HepG2 (cell line): ENCODE measurements at regions not wholly inside any gene's neighbourhood (a gene's known extent, or its start where the extent isn't known, plus 50 kb on each side); places are given as distances from the start of the nearest gene placed in this dataset.

Experiments used
- AGO2 ChIP-seq: fragments of 200-400 bp; formaldehyde crosslinking; optimal IDR thresholded peaks from 2 replicates; pipeline ENCODE3; 2017; ENCODE audit warnings: mild to moderate bottlenecking, low read depth, low read length, moderate library complexity
- CEBPG ChIP-seq: IDR thresholded peaks from 2 replicates; pipeline ENCODE4 v1.6.1; 2016
- CREM ChIP-seq, 2 experiments: sonication (generic) in 1 of 2; formaldehyde crosslinking in 1 of 2; IDR thresholded peaks; 2 replicates each; pipeline versions ENCODE4 v1.4.0 to v1.6.1; 2016 to 2020; ENCODE audit warnings: antibody characterized with exemption in 1 of 2, mild to moderate bottlenecking in 1 of 2, missing genetic modification reagents in 1 of 2
- EP300 ChIP-seq, 3 experiments: sonication (generic) in 1 of 3; formaldehyde crosslinking in 1 of 3; IDR thresholded peaks; 2 replicates each; pipeline versions ENCODE4 v1.5.1 to v1.6.1; 2011 to 2020; ENCODE audit warnings: low read depth in 2 of 3, low read length in 2 of 3, borderline replicate concordance in 1 of 3, improper control_type of control experiment in 1 of 3, mild to moderate bottlenecking in 1 of 3, missing genetic modification reagents in 1 of 3, moderate library complexity in 1 of 3
- FOSL2 ChIP-seq: sonication (generic); formaldehyde crosslinking; IDR thresholded peaks from 2 replicates; pipeline ENCODE4 v1.4.0; 2020; ENCODE audit warnings: missing genetic modification reagents
- HNRNPUL1 ChIP-seq: fragments of 200-400 bp; formaldehyde crosslinking; IDR thresholded peaks from 2 replicates; pipeline ENCODE4 v1.6.1; 2017; ENCODE audit warnings: low read depth, mild to moderate bottlenecking, low read length, moderate library complexity
- MNT ChIP-seq: fragments of 450-650 bp; IDR thresholded peaks from 2 replicates; pipeline ENCODE4 v1.6.1; 2016
- MTF1 ChIP-seq: sonication (generic); formaldehyde crosslinking; IDR thresholded peaks from 2 replicates; pipeline ENCODE4 v1.5.0; 2020; ENCODE audit warnings: missing genetic modification reagents
- PBX3 ChIP-seq: sonication (generic); formaldehyde crosslinking; IDR thresholded peaks from 2 replicates; pipeline ENCODE4 v1.8.1; 2023; ENCODE audit warnings: missing genetic modification reagents, inconsistent platforms, borderline replicate concordance
- PHB2 ChIP-seq: fragments of 450-650 bp; IDR thresholded peaks from 2 replicates; pipeline ENCODE4 v1.6.1; 2018; ENCODE audit not compliant: partially characterized antibody
- POLR2AphosphoS2 ChIP-seq: IDR thresholded peaks from 2 replicates; pipeline ENCODE4 v1.6.1; 2011; ENCODE audit warnings: low read depth, low read length, improper control_type of control experiment
- PPARG ChIP-seq: conservative IDR thresholded peaks from 2 replicates; pipeline ENCODE4 v1.6.1; 2016; ENCODE audit warnings: missing biosample characterization, missing genetic modification reagents
- REPIN1 ChIP-seq: sonication (generic); formaldehyde crosslinking; IDR thresholded peaks from 2 replicates; pipeline ENCODE4 v1.8.0; 2022; ENCODE audit warnings: missing genetic modification reagents, low read depth, mild to moderate bottlenecking, borderline replicate concordance
- RFXAP ChIP-seq: sonication (generic); formaldehyde crosslinking; IDR thresholded peaks from 2 replicates; pipeline ENCODE4 v1.4.0; 2020; ENCODE audit warnings: missing genetic modification reagents, borderline replicate concordance
- SETDB1 ChIP-seq: sonication (generic); formaldehyde crosslinking; IDR thresholded peaks from 2 replicates; pipeline ENCODE4 v1.5.1; 2020; ENCODE audit warnings: missing genetic modification reagents, mild to moderate bottlenecking, borderline replicate concordance
- TCF7L2 ChIP-seq: IDR thresholded peaks from 2 replicates; pipeline ENCODE4 v1.6.1; 2011; ENCODE audit warnings: mild to moderate bottlenecking, low read depth, low read length, moderate library complexity
- TEAD3 ChIP-seq: optimal IDR thresholded peaks from 2 replicates; pipeline ENCODE3; 2016; ENCODE audit warnings: borderline replicate concordance
- ZBTB7B ChIP-seq: sonication (generic); formaldehyde crosslinking; IDR thresholded peaks from 2 replicates; pipeline ENCODE4 v1.4.0; 2020; ENCODE audit warnings: missing genetic modification reagents
- ZFP37 ChIP-seq: sonication (generic); formaldehyde crosslinking; IDR thresholded peaks from 2 replicates; pipeline ENCODE4 v1.4.0; 2020; ENCODE audit warnings: missing genetic modification reagents, borderline replicate concordance
- ZMYM4 ChIP-seq: sonication (generic); formaldehyde crosslinking; IDR thresholded peaks from 2 replicates; pipeline ENCODE4 v1.8.1; 2023; ENCODE audit warnings: mild to moderate bottlenecking, missing genetic modification reagents
- ZNF343 ChIP-seq: sonication (generic); formaldehyde crosslinking; IDR thresholded peaks from 2 replicates; pipeline ENCODE4 v1.4.0; 2020; ENCODE audit warnings: mild to moderate bottlenecking, missing genetic modification reagents
- ZSCAN9 ChIP-seq: IDR thresholded peaks from 2 replicates; pipeline ENCODE4 v1.6.1; 2016; ENCODE audit warnings: borderline replicate concordance
- TF ChIP-seq, protein P1 (sequence below): sonication (generic); formaldehyde crosslinking; IDR thresholded peaks from 2 replicates; pipeline ENCODE4 v1.4.0; 2020; ENCODE audit warnings: missing genetic modification reagents, mild to moderate bottlenecking, borderline replicate concordance
- TF ChIP-seq, protein P2 (sequence below), 2 experiments: sonication (generic) in 1 of 2; formaldehyde crosslinking in 1 of 2; IDR thresholded peaks; 2 replicates each; pipeline versions ENCODE4 v1.4.0 to v1.6.1; 2018 to 2020; ENCODE audit warnings: missing genetic modification reagents in 2 of 2, borderline replicate concordance in 1 of 2, low read depth in 1 of 2, mild to moderate bottlenecking in 1 of 2, missing biosample characterization in 1 of 2

DNA sequence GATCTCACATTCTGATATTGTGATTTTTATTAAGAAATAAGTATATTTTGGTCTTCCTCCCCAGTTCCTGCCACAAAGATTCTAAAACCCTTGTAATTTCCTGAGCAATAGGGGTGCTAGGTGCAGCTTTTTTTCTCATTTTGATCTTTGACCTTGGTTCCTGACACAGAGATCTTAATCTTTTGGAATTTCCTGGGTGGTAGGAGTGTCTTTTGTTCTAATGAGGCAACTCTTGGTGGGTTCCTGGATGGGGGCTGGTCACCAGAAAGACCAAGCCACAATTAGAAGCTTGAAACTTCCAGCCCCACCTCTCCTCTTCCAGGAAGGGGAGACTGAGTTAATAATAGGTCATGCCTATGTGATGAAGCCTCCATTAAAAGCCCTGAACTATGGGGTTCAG lies 334.6 kb downstream of the FOXO1 start (continued):
- TF ChIP-seq PBX3 (CRISPR knock-in tag) (no peak), MTF1 (CRISPR knock-in tag) (no peak), CEBPG (CRISPR knock-in tag) (peak; percentile 74), ZNF343 (CRISPR knock-in tag) (no peak), ZBTB7B (CRISPR knock-in tag) (peak; percentile 75; the same call in 1 of the 2 replicates), CREM (IDR thresholded peaks at IDR 0.05) (peak; percentile 54), CREM (CRISPR knock-in tag; IDR thresholded peaks at IDR 0.05) (no peak), POLR2AphosphoS2 (no peak), ZFP37 (CRISPR knock-in tag) (no peak), TCF7L2 (no peak), PPARG (CRISPR knock-in tag) (peak; percentile 47; the same call in 1 of the 2 replicates), MNT (no peak), ZSCAN9 (no peak), REPIN1 (no peak), RFXAP (CRISPR knock-in tag) (no peak), EP300 (IDR thresholded peaks at IDR 0.05; ENCODE audit: low read depth in 2 of 2, low read length in 2 of 2) (peak in 1 of 2 experiments; percentile 83; a peak in 2 of 4 replicates), EP300 (CRISPR knock-in tag; IDR thresholded peaks at IDR 0.05; ENCODE audit: borderline replicate concordance) (peak; percentile 63; the same call in 1 of the 2 replicates), AGO2 (no peak), SETDB1 (no peak), PHB2 (no peak), FOSL2 (peak; percentile 58), HNRNPUL1 (no peak), ZMYM4 (0 out of 2 replicates have a peak, but pooled peaks have one; percentile 36), TEAD3 (CRISPR knock-in tag) (peak; percentile 55)
- TF ChIP-seq, protein P1, sequence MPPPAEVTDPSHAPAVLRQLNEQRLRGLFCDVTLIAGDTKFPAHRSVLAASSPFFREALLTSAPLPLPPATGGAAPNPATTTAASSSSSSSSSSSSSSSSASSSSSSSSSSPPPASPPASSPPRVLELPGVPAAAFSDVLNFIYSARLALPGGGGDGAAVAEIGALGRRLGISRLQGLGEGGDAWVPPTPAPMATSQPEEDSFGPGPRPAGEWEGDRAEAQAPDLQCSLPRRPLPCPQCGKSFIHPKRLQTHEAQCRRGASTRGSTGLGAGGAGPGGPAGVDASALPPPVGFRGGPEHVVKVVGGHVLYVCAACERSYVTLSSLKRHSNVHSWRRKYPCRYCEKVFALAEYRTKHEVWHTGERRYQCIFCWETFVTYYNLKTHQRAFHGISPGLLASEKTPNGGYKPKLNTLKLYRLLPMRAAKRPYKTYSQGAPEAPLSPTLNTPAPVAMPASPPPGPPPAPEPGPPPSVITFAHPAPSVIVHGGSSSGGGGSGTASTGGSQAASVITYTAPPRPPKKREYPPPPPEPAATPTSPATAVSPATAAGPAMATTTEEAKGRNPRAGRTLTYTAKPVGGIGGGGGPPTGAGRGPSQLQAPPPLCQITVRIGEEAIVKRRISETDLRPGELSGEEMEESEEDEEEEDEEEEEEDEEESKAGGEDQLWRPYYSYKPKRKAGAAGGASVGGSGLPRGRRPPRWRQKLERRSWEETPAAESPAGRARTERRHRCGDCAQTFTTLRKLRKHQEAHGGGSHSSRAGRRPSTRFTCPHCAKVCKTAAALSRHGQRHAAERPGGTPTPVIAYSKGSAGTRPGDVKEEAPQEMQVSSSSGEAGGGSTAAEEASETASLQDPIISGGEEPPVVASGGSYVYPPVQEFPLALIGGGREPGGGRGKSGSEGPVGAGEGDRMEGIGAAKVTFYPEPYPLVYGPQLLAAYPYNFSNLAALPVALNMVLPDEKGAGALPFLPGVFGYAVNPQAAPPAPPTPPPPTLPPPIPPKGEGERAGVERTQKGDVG (CRISPR knock-in tag) = no peak
- TF ChIP-seq, protein P2, sequence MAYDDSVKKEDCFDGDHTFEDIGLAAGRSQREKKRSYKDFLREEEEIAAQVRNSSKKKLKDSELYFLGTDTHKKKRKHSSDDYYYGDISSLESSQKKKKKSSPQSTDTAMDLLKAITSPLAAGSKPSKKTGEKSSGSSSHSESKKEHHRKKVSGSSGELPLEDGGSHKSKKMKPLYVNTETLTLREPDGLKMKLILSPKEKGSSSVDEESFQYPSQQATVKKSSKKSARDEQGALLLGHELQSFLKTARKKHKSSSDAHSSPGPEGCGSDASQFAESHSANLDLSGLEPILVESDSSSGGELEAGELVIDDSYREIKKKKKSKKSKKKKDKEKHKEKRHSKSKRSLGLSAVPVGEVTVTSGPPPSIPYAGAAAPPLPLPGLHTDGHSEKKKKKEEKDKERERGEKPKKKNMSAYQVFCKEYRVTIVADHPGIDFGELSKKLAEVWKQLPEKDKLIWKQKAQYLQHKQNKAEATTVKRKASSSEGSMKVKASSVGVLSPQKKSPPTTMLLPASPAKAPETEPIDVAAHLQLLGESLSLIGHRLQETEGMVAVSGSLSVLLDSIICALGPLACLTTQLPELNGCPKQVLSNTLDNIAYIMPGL (CRISPR knock-in tag; IDR thresholded peaks at IDR 0.05; ENCODE audit: borderline replicate concordance in 1 of 2, low read depth in 1 of 2) = no peak
